HG02642 (cell line): ENCODE measurements at regions not wholly inside any gene's neighbourhood (a gene's known extent, or its start where the extent isn't known, plus 50 kb on each side); places are given as distances from the start of the nearest gene placed in this dataset.
A peak's percentile ranks its signal among the peaks of the same experiment; 100 is the strongest.

Experiments used
- ATAC-seq: cut with Tn5 transposase; IDR thresholded peaks from one replicate; pipeline ENCODE4 v1.9.1; 2021; ENCODE audit warnings: mild to moderate bottlenecking; ENCODE audit not compliant: unreplicated experiment, poor library complexity

GRCh38 chr6:71420095-71420692 lies 131.6 kb downstream of the OGFRL1 start:
- peak; percentile 49 for ATAC-seq

- ATAC-seq, result peak; percentile 100
These were observed 132.2 kb downstream of the OGFRL1 start for GRCh38 chr6:71420693-71421328.

GRCh38 chr6:71421611-71422010 lies 133.0 kb downstream of the OGFRL1 start:
- ATAC-seq, result no peak

- ATAC-seq, result no peak
These were observed 141.4 kb downstream of the OGFRL1 start for GRCh38 chr6:71430018-71430417.

- no peak for ATAC-seq
These were observed 144.8 kb downstream of the OGFRL1 start for GRCh38 chr6:71433441-71433840.

GRCh38 chr6:71444222-71444621 lies 155.6 kb downstream of the OGFRL1 start:
- ATAC-seq, result no peak

- peak; percentile 47 for ATAC-seq
These were observed 157.4 kb downstream of the OGFRL1 start for GRCh38 chr6:71446057-71446456.

- ATAC-seq, result peak; percentile 53
These were observed 157.9 kb downstream of the OGFRL1 start for GRCh38 chr6:71446470-71446869.

- ATAC-seq, result no peak
These were observed 164.2 kb downstream of the OGFRL1 start for GRCh38 chr6:71452697-71453370.

- ATAC-seq, result no peak
These were observed 164.7 kb downstream of the OGFRL1 start for GRCh38 chr6:71453371-71453706.

GRCh38 chr6:71454056-71454455 lies 165.4 kb downstream of the OGFRL1 start:
- ATAC-seq, result no peak

GRCh38 chr6:71457929-71458328 lies 169.3 kb downstream of the OGFRL1 start:
- no peak for ATAC-seq

- ATAC-seq, result no peak
These were observed 170.6 kb downstream of the OGFRL1 start for GRCh38 chr6:71459162-71459561.

GRCh38 chr6:71460933-71461332 lies 172.3 kb downstream of the OGFRL1 start:
- ATAC-seq, result no peak

- ATAC-seq, result no peak
These were observed 174.4 kb downstream of the OGFRL1 start for GRCh38 chr6:71463061-71463460.

- ATAC-seq, result no peak
These were observed 176.5 kb downstream of the OGFRL1 start for GRCh38 chr6:71465096-71465495.

- ATAC-seq, result no peak
These were observed 177.8 kb downstream of the OGFRL1 start for GRCh38 chr6:71466362-71466761.

- ATAC-seq, result no peak
These were observed 179.4 kb downstream of the OGFRL1 start for GRCh38 chr6:71468038-71468437.

GRCh38 chr6:71468841-71469700 lies 180.5 kb downstream of the OGFRL1 start:
- no peak for ATAC-seq

GRCh38 chr6:71471718-71472117 lies 183.1 kb downstream of the OGFRL1 start:
- no peak for ATAC-seq

- no peak for ATAC-seq
These were observed 185.3 kb downstream of the OGFRL1 start for GRCh38 chr6:71473926-71474325.
